ENCODE measurements at regions not wholly inside any gene's neighbourhood (a gene's known extent, or its start where the extent isn't known, plus 50 kb on each side); places are given as distances from the start of the nearest gene placed in this dataset.

GRCh38 chr11:26131406-26131805, 200.5 kb upstream of the ANO3 start:
- Histone ChIP-seq H3K36me3 (ENCODE audit: control insufficient read depth in 4 of 4, insufficient read depth in 4 of 4, low read length in 3 of 4) (no peaks in the 10 kb centered on the region), H3K27me3 (replicated peaks in 2 of 5; ENCODE audit: control insufficient read depth in 4 of 5, insufficient read depth in 5 of 5, low read length in 4 of 5) (no peaks in the 10 kb centered on the region), H3K27ac (ENCODE audit: insufficient read depth in 1 of 2, low read depth in 1 of 2, low read length in 2 of 2, poor library complexity in 1 of 2, severe bottlenecking in 2 of 2) (no peak overlapping the region), H3K4me3 (ENCODE audit: control insufficient read depth in 1 of 7, extremely low read depth in 1 of 7, insufficient read depth in 4 of 7, low read depth in 2 of 7, low read length in 6 of 7) (no peak overlapping the region), H3K9me3 (ENCODE audit: control extremely low read depth in 1 of 5, control insufficient read depth in 4 of 5, insufficient read depth in 2 of 5, low read depth in 1 of 5, low read length in 4 of 5) (no peaks in the 10 kb centered on the region), H3K4me1 (ENCODE audit: control extremely low read depth in 1 of 4, control insufficient read depth in 4 of 4, insufficient read depth in 4 of 4, low read length in 3 of 4) (no peaks in the 10 kb centered on the region)
- POLR2A ChIA-PET = no interaction called here
- DNase-seq = no peak
- CTCF ChIA-PET = no interaction called here

DNA sequence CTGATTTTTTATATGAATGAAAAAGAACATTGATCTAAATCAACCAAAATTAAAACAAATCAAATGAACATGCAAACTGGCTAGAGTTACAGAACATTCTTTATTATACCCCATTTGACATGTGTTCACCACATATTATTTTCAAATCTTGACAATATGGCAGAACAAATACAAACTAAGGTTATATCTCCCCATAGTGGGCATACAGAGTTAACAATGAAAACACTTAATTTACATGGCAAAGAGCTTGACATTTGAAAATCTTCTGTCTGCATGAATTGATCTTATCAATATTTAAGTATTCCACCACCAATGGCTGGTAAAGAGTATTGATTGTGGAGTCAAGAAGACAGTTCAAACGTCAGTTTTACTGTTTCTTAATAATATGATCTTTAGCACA, 197.9 kb upstream of the ANO3 start:
- peaks cover 0 to 2% (median 0%) of the 10 kb centered on the region in 5 experiments for H3K27me3 ChIP-seq (replicated peaks in 2 of 5; ENCODE audit: control insufficient read depth in 4 of 5, insufficient read depth in 5 of 5, low read length in 4 of 5)
- no peaks in the 10 kb centered on the region for H3K9me3 ChIP-seq (ENCODE audit: control extremely low read depth in 1 of 5, control insufficient read depth in 4 of 5, insufficient read depth in 2 of 5, low read depth in 1 of 5, low read length in 4 of 5)
- H3K36me3 ChIP-seq (ENCODE audit: control insufficient read depth in 4 of 4, insufficient read depth in 4 of 4, low read length in 3 of 4) = no peaks in the 10 kb centered on the region
- CTCF ChIA-PET = no interaction called here
- H3K4me3 ChIP-seq (ENCODE audit: control insufficient read depth in 1 of 7, extremely low read depth in 1 of 7, insufficient read depth in 4 of 7, low read depth in 2 of 7, low read length in 6 of 7) = no peak overlapping the region
- H3K27ac ChIP-seq (ENCODE audit: insufficient read depth in 1 of 2, low read depth in 1 of 2, low read length in 2 of 2, poor library complexity in 1 of 2, severe bottlenecking in 2 of 2) = no peak overlapping the region
- no peak for DNase-seq
- no peaks in the 10 kb centered on the region for H3K4me1 ChIP-seq (ENCODE audit: control extremely low read depth in 1 of 4, control insufficient read depth in 4 of 4, insufficient read depth in 4 of 4, low read length in 3 of 4)
- WGBS (ENCODE audit: insufficient coverage) = no CpG with 5 or more reads among the region's 1 CpG
- POLR2A ChIA-PET = no interaction called here

GRCh38 chr11:26134481-26135355, 197.2 kb upstream of the ANO3 start:
- ChIA-PET CTCF (no interaction called here), POLR2A (no interaction called here)
- no peak overlapping the region for H3K27ac ChIP-seq (ENCODE audit: insufficient read depth in 1 of 2, low read depth in 1 of 2, low read length in 2 of 2, poor library complexity in 1 of 2, severe bottlenecking in 2 of 2)
- no peaks in the 10 kb centered on the region for H3K9me3 ChIP-seq (ENCODE audit: control extremely low read depth in 1 of 5, control insufficient read depth in 4 of 5, insufficient read depth in 2 of 5, low read depth in 1 of 5, low read length in 4 of 5)
- no peaks in the 10 kb centered on the region for H3K36me3 ChIP-seq (ENCODE audit: control insufficient read depth in 4 of 4, insufficient read depth in 4 of 4, low read length in 3 of 4)
- no peak for DNase-seq
- 63% methylated on average over 2 of the region's 6 CpGs for WGBS (ENCODE audit: insufficient coverage)
- H3K4me3 ChIP-seq (ENCODE audit: control insufficient read depth in 1 of 7, extremely low read depth in 1 of 7, insufficient read depth in 4 of 7, low read depth in 2 of 7, low read length in 6 of 7) = no peak overlapping the region
- H3K4me1 ChIP-seq (ENCODE audit: control extremely low read depth in 1 of 4, control insufficient read depth in 4 of 4, insufficient read depth in 4 of 4, low read length in 3 of 4) = no peaks in the 10 kb centered on the region
- peaks cover 0 to 2% (median 0%) of the 10 kb centered on the region in 5 experiments for H3K27me3 ChIP-seq (replicated peaks in 2 of 5; ENCODE audit: control insufficient read depth in 4 of 5, insufficient read depth in 5 of 5, low read length in 4 of 5)

GRCh38 chr11:26137651-26138050, 194.3 kb upstream of the ANO3 start:
- H3K36me3 ChIP-seq (ENCODE audit: control insufficient read depth in 4 of 4, insufficient read depth in 4 of 4, low read length in 3 of 4) = no peaks in the 10 kb centered on the region
- no CpG with 5 or more reads among the region's 2 CpGs for WGBS (ENCODE audit: insufficient coverage)
- ChIA-PET CTCF (no interaction called here), POLR2A (no interaction called here)
- no peak overlapping the region for H3K4me3 ChIP-seq (ENCODE audit: control insufficient read depth in 1 of 7, extremely low read depth in 1 of 7, insufficient read depth in 4 of 7, low read depth in 2 of 7, low read length in 6 of 7)
- no peak for DNase-seq
- no peaks in the 10 kb centered on the region for H3K4me1 ChIP-seq (ENCODE audit: control extremely low read depth in 1 of 4, control insufficient read depth in 4 of 4, insufficient read depth in 4 of 4, low read length in 3 of 4)
- H3K27me3 ChIP-seq (replicated peaks in 2 of 5; ENCODE audit: control insufficient read depth in 4 of 5, insufficient read depth in 5 of 5, low read length in 4 of 5) = peaks cover 0 to 2% (median 0%) of the 10 kb centered on the region in 5 experiments
- no peak overlapping the region for H3K27ac ChIP-seq (ENCODE audit: insufficient read depth in 1 of 2, low read depth in 1 of 2, low read length in 2 of 2, poor library complexity in 1 of 2, severe bottlenecking in 2 of 2)
- H3K9me3 ChIP-seq (ENCODE audit: control extremely low read depth in 1 of 5, control insufficient read depth in 4 of 5, insufficient read depth in 2 of 5, low read depth in 1 of 5, low read length in 4 of 5) = no peaks in the 10 kb centered on the region

DNA sequence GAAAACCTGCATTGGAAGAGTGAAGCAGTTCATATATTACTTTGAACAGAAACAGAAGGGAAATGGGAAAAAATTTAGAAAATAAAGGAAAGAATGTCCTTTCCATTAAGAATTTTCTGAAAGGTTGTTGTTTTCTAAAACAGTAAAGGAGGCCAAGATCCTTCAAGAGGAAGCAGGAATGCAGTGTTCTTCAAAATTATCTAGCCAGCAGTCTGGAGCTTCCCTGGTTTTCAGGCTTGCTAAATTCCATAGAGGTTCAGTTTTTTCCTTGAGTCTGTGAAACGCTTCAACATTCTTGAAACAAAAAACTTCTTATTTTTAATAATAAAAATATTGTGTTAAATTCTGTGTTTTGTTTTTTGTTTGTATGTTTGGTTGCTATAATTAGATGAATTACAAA, 189.0 kb upstream of the ANO3 start:
- H3K27me3 ChIP-seq (replicated peaks in 2 of 5; ENCODE audit: control insufficient read depth in 4 of 5, insufficient read depth in 5 of 5, low read length in 4 of 5) = no peaks in the 10 kb centered on the region
- no peaks in the 10 kb centered on the region for H3K9me3 ChIP-seq (ENCODE audit: control extremely low read depth in 1 of 5, control insufficient read depth in 4 of 5, insufficient read depth in 2 of 5, low read depth in 1 of 5, low read length in 4 of 5)
- no CpG with 5 or more reads among the region's 1 CpG for WGBS (ENCODE audit: insufficient coverage)
- H3K4me1 ChIP-seq (ENCODE audit: control extremely low read depth in 1 of 4, control insufficient read depth in 4 of 4, insufficient read depth in 4 of 4, low read length in 3 of 4) = no peaks in the 10 kb centered on the region
- no peak overlapping the region for H3K4me3 ChIP-seq (ENCODE audit: control insufficient read depth in 1 of 7, extremely low read depth in 1 of 7, insufficient read depth in 4 of 7, low read depth in 2 of 7, low read length in 6 of 7)
- ChIA-PET POLR2A (no interaction called here), CTCF (no interaction called here)
- no peaks in the 10 kb centered on the region for H3K36me3 ChIP-seq (ENCODE audit: control insufficient read depth in 4 of 4, insufficient read depth in 4 of 4, low read length in 3 of 4)
- no peak for DNase-seq
- H3K27ac ChIP-seq (ENCODE audit: insufficient read depth in 1 of 2, low read depth in 1 of 2, low read length in 2 of 2, poor library complexity in 1 of 2, severe bottlenecking in 2 of 2) = no peak overlapping the region

- H3K36me3 ChIP-seq (ENCODE audit: control insufficient read depth in 4 of 4, insufficient read depth in 4 of 4, low read length in 3 of 4) = no peaks in the 10 kb centered on the region
- ChIA-PET CTCF (no interaction called here), POLR2A (no interaction called here)
- no peaks in the 10 kb centered on the region for H3K27me3 ChIP-seq (replicated peaks in 2 of 5; ENCODE audit: control insufficient read depth in 4 of 5, insufficient read depth in 5 of 5, low read length in 4 of 5)
- no peak for DNase-seq
- no peaks in the 10 kb centered on the region for H3K9me3 ChIP-seq (ENCODE audit: control extremely low read depth in 1 of 5, control insufficient read depth in 4 of 5, insufficient read depth in 2 of 5, low read depth in 1 of 5, low read length in 4 of 5)
- H3K4me1 ChIP-seq (ENCODE audit: control extremely low read depth in 1 of 4, control insufficient read depth in 4 of 4, insufficient read depth in 4 of 4, low read length in 3 of 4) = no peaks in the 10 kb centered on the region
- H3K4me3 ChIP-seq (ENCODE audit: control insufficient read depth in 1 of 7, extremely low read depth in 1 of 7, insufficient read depth in 4 of 7, low read depth in 2 of 7, low read length in 6 of 7) = no peak overlapping the region
- no peak overlapping the region for H3K27ac ChIP-seq (ENCODE audit: insufficient read depth in 1 of 2, low read depth in 1 of 2, low read length in 2 of 2, poor library complexity in 1 of 2, severe bottlenecking in 2 of 2)
These were observed 188.2 kb upstream of the ANO3 start for GRCh38 chr11:26143566-26144290.

GRCh38 chr11:26144291-26144690, 187.6 kb upstream of the ANO3 start:
- POLR2A ChIA-PET = no interaction called here

More at GRCh38 chr11:26144291-26144690, 187.6 kb upstream of the ANO3 start:
- Histone ChIP-seq H3K4me1 (ENCODE audit: control extremely low read depth in 1 of 4, control insufficient read depth in 4 of 4, insufficient read depth in 4 of 4, low read length in 3 of 4) (no peaks in the 10 kb centered on the region), H3K4me3 (ENCODE audit: control insufficient read depth in 1 of 7, extremely low read depth in 1 of 7, insufficient read depth in 4 of 7, low read depth in 2 of 7, low read length in 6 of 7) (no peak overlapping the region), H3K27ac (ENCODE audit: insufficient read depth in 1 of 2, low read depth in 1 of 2, low read length in 2 of 2, poor library complexity in 1 of 2, severe bottlenecking in 2 of 2) (no peak overlapping the region), H3K36me3 (ENCODE audit: control insufficient read depth in 4 of 4, insufficient read depth in 4 of 4, low read length in 3 of 4) (no peaks in the 10 kb centered on the region), H3K27me3 (replicated peaks in 2 of 5; ENCODE audit: control insufficient read depth in 4 of 5, insufficient read depth in 5 of 5, low read length in 4 of 5) (no peaks in the 10 kb centered on the region), H3K9me3 (ENCODE audit: control extremely low read depth in 1 of 5, control insufficient read depth in 4 of 5, insufficient read depth in 2 of 5, low read depth in 1 of 5, low read length in 4 of 5) (no peaks in the 10 kb centered on the region)
- CTCF ChIA-PET = no interaction called here
- DNase-seq = no peak
- no CpG with 5 or more reads among the region's 2 CpGs for WGBS (ENCODE audit: insufficient coverage)
